ENCODE measurements at regions not wholly inside any gene's neighbourhood (a gene's known extent, or its start where the extent isn't known, plus 50 kb on each side); places are given as distances from the start of the nearest gene placed in this dataset.

DNA sequence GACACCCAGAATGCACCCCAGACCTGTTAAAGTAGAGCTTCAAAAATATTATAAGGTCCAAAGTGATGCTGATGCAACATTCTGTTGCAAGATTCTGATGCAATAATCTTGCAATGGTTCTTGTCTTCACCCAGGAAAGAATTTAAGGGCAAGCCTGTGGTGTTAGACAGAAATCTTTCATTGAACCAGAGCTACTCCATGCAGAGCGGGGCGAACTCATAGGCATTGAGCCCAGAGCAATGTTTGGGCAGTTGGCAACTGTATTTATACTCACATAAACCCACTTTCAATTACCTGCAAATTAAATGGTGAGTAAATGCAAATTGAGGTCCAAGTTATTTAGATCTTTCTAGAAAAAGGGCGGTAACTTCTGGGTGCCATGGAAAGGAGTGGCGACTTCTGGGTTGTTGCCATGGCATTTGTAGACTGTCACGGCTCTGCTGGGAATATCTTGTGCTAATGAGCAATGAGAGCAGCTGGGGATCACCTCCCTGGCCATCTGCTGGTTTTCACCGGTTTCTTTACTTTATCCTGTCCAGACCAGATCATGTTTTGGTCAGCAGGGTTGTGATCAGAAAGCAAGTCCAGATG is 163.4 kb downstream of the ICE1 start:
- H4K8ac ChIP-seq (ENCODE audit: low read depth, low read length): no peak overlapping the region
- H3K18ac ChIP-seq (ENCODE audit: low read length): no peak overlapping the region
- H2BK120ac ChIP-seq (ENCODE audit: low read depth, low read length): no peak overlapping the region
- H3K56ac ChIP-seq (ENCODE audit: low read length): no peak overlapping the region
- H3K9ac ChIP-seq (ENCODE audit: low read length): no peak overlapping the region
- no peak overlapping the region for H2AK5ac ChIP-seq (ENCODE audit: low read length)
- H3K79me1 ChIP-seq (ENCODE audit: low read length): no peaks in the 10 kb centered on the region
- H4K5ac ChIP-seq (ENCODE audit: low read length): no peak overlapping the region
- H3K4me1 ChIP-seq (ENCODE audit: control insufficient read depth, low read depth, low read length): no peaks in the 10 kb centered on the region
- no peaks in the 10 kb centered on the region for H3K79me2 ChIP-seq (ENCODE audit: control insufficient read depth, insufficient read depth, low read length)
- H3K36me3 ChIP-seq (ENCODE audit: control insufficient read depth, insufficient read depth, low read length): no peaks in the 10 kb centered on the region
- no peak overlapping the region for H3K23ac ChIP-seq (ENCODE audit: low read length)
- H3K4ac ChIP-seq (ENCODE audit: low read depth, low read length): no peak overlapping the region
- no peak overlapping the region for H3K27ac ChIP-seq (ENCODE audit: low read depth, low read length)
- H3K27me3 ChIP-seq (ENCODE audit: insufficient read depth, low read length, poor library complexity): no peaks in the 10 kb centered on the region
- DNase-seq: no peak
- H2BK5ac ChIP-seq (ENCODE audit: low read length): no peak overlapping the region
- no peak overlapping the region for H3K4me3 ChIP-seq (ENCODE audit: low read length)
- no CpG with 5 or more reads among the region's 6 CpGs for WGBS (ENCODE audit: extremely low coverage, insufficient coverage, low lambda C conversion rate)
- no peak overlapping the region for H3K4me2 ChIP-seq (ENCODE audit: low read length)
- H2BK15ac ChIP-seq (replicated peaks; ENCODE audit: low read depth): no peak overlapping the region

- no CpG with 5 or more reads among the region's 4 CpGs for WGBS (ENCODE audit: extremely low coverage, insufficient coverage, low lambda C conversion rate)
- Histone ChIP-seq H3K9ac (ENCODE audit: low read length) (no peak overlapping the region), H2BK5ac (ENCODE audit: low read length) (no peak overlapping the region), H2BK15ac (replicated peaks; ENCODE audit: low read depth) (no peak overlapping the region), H3K27ac (ENCODE audit: low read depth, low read length) (no peak overlapping the region), H3K79me1 (ENCODE audit: low read length) (no peaks in the 10 kb centered on the region), H3K4me2 (ENCODE audit: low read length) (no peak overlapping the region), H3K4ac (ENCODE audit: low read depth, low read length) (no peak overlapping the region), H4K8ac (ENCODE audit: low read depth, low read length) (no peak overlapping the region), H4K5ac (ENCODE audit: low read length) (no peak overlapping the region), H3K4me3 (ENCODE audit: low read length) (no peak overlapping the region), H3K79me2 (ENCODE audit: control insufficient read depth, insufficient read depth, low read length) (no peaks in the 10 kb centered on the region), H2BK120ac (ENCODE audit: low read depth, low read length) (no peak overlapping the region), H3K4me1 (ENCODE audit: control insufficient read depth, low read depth, low read length) (no peaks in the 10 kb centered on the region), H3K36me3 (ENCODE audit: control insufficient read depth, insufficient read depth, low read length) (no peaks in the 10 kb centered on the region), H3K23ac (ENCODE audit: low read length) (no peak overlapping the region), H3K18ac (ENCODE audit: low read length) (no peak overlapping the region), H3K27me3 (ENCODE audit: insufficient read depth, low read length, poor library complexity) (no peaks in the 10 kb centered on the region), H2AK5ac (ENCODE audit: low read length) (no peak overlapping the region), H3K56ac (ENCODE audit: low read length) (no peak overlapping the region)
- DNase-seq: no peak
Measured at GRCh38 chr5:5584751-5585150, 162.3 kb downstream of the ICE1 start.

DNA sequence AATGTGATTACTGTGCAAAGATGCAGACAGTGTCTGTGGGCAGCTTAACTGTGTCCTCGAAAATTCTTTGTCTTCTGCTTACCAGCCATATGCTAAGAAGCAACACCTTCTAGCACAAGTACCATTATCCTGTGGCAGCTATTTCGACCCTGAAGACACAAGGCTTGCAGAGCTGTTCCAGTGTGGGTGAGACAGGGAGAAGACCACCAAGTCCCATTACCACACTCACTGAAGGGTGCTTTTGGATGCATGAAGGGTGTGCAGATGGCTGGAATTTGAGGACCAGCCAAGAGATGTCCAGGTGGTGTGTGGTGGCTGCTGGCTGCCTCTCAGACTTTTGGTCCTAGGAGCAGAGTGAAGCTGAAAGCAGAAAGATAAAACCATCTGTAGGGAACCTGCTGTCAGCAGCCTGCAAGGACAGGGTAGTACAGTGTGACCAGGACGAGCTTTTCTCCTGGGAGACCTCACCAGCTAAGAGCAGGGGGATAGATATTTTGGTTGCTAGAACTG is 161.8 kb downstream of the ICE1 start:
- H2AK5ac ChIP-seq (ENCODE audit: low read length): no peak overlapping the region
- H4K5ac ChIP-seq (ENCODE audit: low read length): no peak overlapping the region
- H4K8ac ChIP-seq (ENCODE audit: low read depth, low read length): no peak overlapping the region
- no peaks in the 10 kb centered on the region for H3K4me1 ChIP-seq (ENCODE audit: control insufficient read depth, low read depth, low read length)
- no peak overlapping the region for H3K23ac ChIP-seq (ENCODE audit: low read length)
- H3K27ac ChIP-seq (ENCODE audit: low read depth, low read length): no peak overlapping the region
- H3K9ac ChIP-seq (ENCODE audit: low read length): no peak overlapping the region
- H3K36me3 ChIP-seq (ENCODE audit: control insufficient read depth, insufficient read depth, low read length): no peaks in the 10 kb centered on the region
- WGBS (ENCODE audit: extremely low coverage, insufficient coverage, low lambda C conversion rate): no CpG with 5 or more reads among the region's 3 CpGs
- no peak overlapping the region for H2BK5ac ChIP-seq (ENCODE audit: low read length)
- no peaks in the 10 kb centered on the region for H3K27me3 ChIP-seq (ENCODE audit: insufficient read depth, low read length, poor library complexity)
- no peak overlapping the region for H3K4me3 ChIP-seq (ENCODE audit: low read length)
- H3K79me1 ChIP-seq (ENCODE audit: low read length): no peaks in the 10 kb centered on the region
- H2BK15ac ChIP-seq (replicated peaks; ENCODE audit: low read depth): no peak overlapping the region
- DNase-seq: no peak
- H3K4me2 ChIP-seq (ENCODE audit: low read length): no peak overlapping the region
- H3K18ac ChIP-seq (ENCODE audit: low read length): no peak overlapping the region
- H3K56ac ChIP-seq (ENCODE audit: low read length): no peak overlapping the region
- no peaks in the 10 kb centered on the region for H3K79me2 ChIP-seq (ENCODE audit: control insufficient read depth, insufficient read depth, low read length)
- H3K4ac ChIP-seq (ENCODE audit: low read depth, low read length): no peak overlapping the region
- no peak overlapping the region for H2BK120ac ChIP-seq (ENCODE audit: low read depth, low read length)

DNA sequence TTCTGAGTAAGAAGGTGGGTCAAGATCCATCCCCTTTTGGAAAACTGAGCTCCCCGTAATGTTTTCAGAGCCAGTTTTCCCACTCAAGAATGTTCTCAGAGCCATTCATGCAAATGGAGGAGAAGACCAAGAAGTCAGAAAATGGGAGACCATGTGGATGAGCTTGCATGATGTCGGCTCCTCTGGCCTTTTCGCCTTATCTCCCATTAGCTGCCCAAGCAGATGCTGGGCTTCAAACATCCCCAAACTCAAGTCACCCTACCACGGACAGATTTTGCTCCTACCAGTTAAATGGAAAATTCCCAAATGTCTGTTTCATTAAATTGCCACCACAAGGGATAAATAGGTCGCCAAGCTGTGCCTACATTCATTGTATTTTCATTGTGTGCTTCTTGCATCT is 161.4 kb downstream of the ICE1 start:
- no peak overlapping the region for H3K27ac ChIP-seq (ENCODE audit: low read depth, low read length)
- DNase-seq: no peak
- no peak overlapping the region for H2BK15ac ChIP-seq (replicated peaks; ENCODE audit: low read depth)
- H3K36me3 ChIP-seq (ENCODE audit: control insufficient read depth, insufficient read depth, low read length): no peaks in the 10 kb centered on the region
- no peaks in the 10 kb centered on the region for H3K4me1 ChIP-seq (ENCODE audit: control insufficient read depth, low read depth, low read length)
- no peak overlapping the region for H3K18ac ChIP-seq (ENCODE audit: low read length)
- no peak overlapping the region for H3K4me3 ChIP-seq (ENCODE audit: low read length)
- H2AK5ac ChIP-seq (ENCODE audit: low read length): no peak overlapping the region
- H3K56ac ChIP-seq (ENCODE audit: low read length): no peak overlapping the region
- H2BK120ac ChIP-seq (ENCODE audit: low read depth, low read length): no peak overlapping the region
- H3K4me2 ChIP-seq (ENCODE audit: low read length): no peak overlapping the region
- no peaks in the 10 kb centered on the region for H3K27me3 ChIP-seq (ENCODE audit: insufficient read depth, low read length, poor library complexity)
- no peak overlapping the region for H3K9ac ChIP-seq (ENCODE audit: low read length)
- H4K5ac ChIP-seq (ENCODE audit: low read length): no peak overlapping the region
- H3K23ac ChIP-seq (ENCODE audit: low read length): no peak overlapping the region
- no peaks in the 10 kb centered on the region for H3K79me2 ChIP-seq (ENCODE audit: control insufficient read depth, insufficient read depth, low read length)
- no peak overlapping the region for H2BK5ac ChIP-seq (ENCODE audit: low read length)
- no peak overlapping the region for H3K4ac ChIP-seq (ENCODE audit: low read depth, low read length)
- no peak overlapping the region for H4K8ac ChIP-seq (ENCODE audit: low read depth, low read length)
- WGBS (ENCODE audit: extremely low coverage, insufficient coverage, low lambda C conversion rate): no CpG with 5 or more reads among the region's 5 CpGs
- no peaks in the 10 kb centered on the region for H3K79me1 ChIP-seq (ENCODE audit: low read length)

DNA sequence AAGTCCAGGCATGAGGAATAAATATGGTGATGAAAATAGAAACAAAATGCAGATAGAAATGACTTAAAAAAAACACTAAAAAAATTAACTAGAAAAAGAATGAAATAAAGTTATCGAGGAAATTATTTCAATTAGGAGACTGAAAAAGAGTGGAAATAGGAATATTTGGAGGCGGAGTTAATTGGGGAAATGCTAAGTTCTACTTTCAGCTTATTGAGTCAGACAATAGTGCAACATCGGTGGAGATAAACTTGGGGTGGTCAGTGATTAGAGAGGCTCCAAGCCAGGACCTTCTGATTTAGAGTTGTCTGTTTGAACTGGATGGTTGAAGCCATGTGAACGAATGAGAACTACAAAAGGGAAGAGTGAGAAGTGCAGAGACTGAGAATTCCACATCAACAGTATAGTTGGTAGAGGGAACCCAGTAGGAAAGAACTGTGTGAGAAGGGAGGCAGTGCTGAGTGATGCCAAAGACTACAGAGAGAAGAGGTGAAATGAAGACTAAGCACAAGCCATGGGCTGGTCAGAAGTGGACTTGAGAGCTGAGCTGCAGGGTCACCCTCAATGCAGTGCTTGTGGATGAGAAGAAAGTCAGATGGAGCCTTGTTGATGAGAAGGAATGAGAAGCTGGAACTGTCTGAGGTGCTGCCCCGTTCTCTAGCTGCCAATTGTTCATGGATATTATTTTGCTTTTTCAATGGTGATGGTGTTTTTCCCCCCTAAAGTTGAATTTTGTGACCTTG is 160.7 kb downstream of the ICE1 start:
- H3K4ac ChIP-seq (ENCODE audit: low read depth, low read length): no peak overlapping the region
- no peak overlapping the region for H2AK5ac ChIP-seq (ENCODE audit: low read length)
- no peak overlapping the region for H2BK5ac ChIP-seq (ENCODE audit: low read length)
- no peak overlapping the region for H2BK15ac ChIP-seq (replicated peaks; ENCODE audit: low read depth)
- H3K4me2 ChIP-seq (ENCODE audit: low read length): no peak overlapping the region
- H4K5ac ChIP-seq (ENCODE audit: low read length): no peak overlapping the region
- no peak overlapping the region for H3K9ac ChIP-seq (ENCODE audit: low read length)
- H2BK120ac ChIP-seq (ENCODE audit: low read depth, low read length): no peak overlapping the region
- no peak overlapping the region for H4K8ac ChIP-seq (ENCODE audit: low read depth, low read length)
- H3K79me2 ChIP-seq (ENCODE audit: control insufficient read depth, insufficient read depth, low read length): no peaks in the 10 kb centered on the region
- H3K4me1 ChIP-seq (ENCODE audit: control insufficient read depth, low read depth, low read length): no peaks in the 10 kb centered on the region
- no peak for DNase-seq
- no peaks in the 10 kb centered on the region for H3K36me3 ChIP-seq (ENCODE audit: control insufficient read depth, insufficient read depth, low read length)
- no peaks in the 10 kb centered on the region for H3K27me3 ChIP-seq (ENCODE audit: insufficient read depth, low read length, poor library complexity)
- H3K27ac ChIP-seq (ENCODE audit: low read depth, low read length): no peak overlapping the region
- no peaks in the 10 kb centered on the region for H3K79me1 ChIP-seq (ENCODE audit: low read length)
- no peak overlapping the region for H3K18ac ChIP-seq (ENCODE audit: low read length)
- H3K56ac ChIP-seq (ENCODE audit: low read length): no peak overlapping the region
- no peak overlapping the region for H3K4me3 ChIP-seq (ENCODE audit: low read length)
- 100% methylated on average over 2 of the region's 5 CpGs for WGBS (ENCODE audit: extremely low coverage, insufficient coverage, low lambda C conversion rate)
- no peak overlapping the region for H3K23ac ChIP-seq (ENCODE audit: low read length)

Data from mesendoderm (in vitro differentiated cells).